Osteoblast (primary cell): ENCODE measurements at regions not wholly inside any gene's neighbourhood (a gene's known extent, or its start where the extent isn't known, plus 50 kb on each side); places are given as distances from the start of the nearest gene placed in this dataset.

Experiments used
- DNase-seq: peaks from one replicate; pipeline ENCODE4 v3.0.0; 2011; ENCODE audit warnings: low spot score, mixed read lengths; ENCODE audit not compliant: insufficient read length; ENCODE audit errors: missing footprints
- H2AFZ ChIP-seq: 2 replicates; pipeline ENCODE4 v1.6.0; 2011; ENCODE audit warnings: mild to moderate bottlenecking, low read length
- H3K27ac ChIP-seq: 2 replicates; pipeline ENCODE4 v1.5.1; 2011; ENCODE audit warnings: mild to moderate bottlenecking, low read depth, low read length, moderate library complexity
- H3K27me3 ChIP-seq: 2 replicates; pipeline ENCODE4 v1.6.0; 2012; ENCODE audit warnings: mild to moderate bottlenecking, control low read depth, inconsistent platforms, low read length, moderate library complexity; ENCODE audit not compliant: insufficient read depth
- H3K36me3 ChIP-seq: 2 replicates; pipeline ENCODE4 v1.5.1; 2011; ENCODE audit warnings: mild to moderate bottlenecking, low read length, control low read depth, moderate library complexity; ENCODE audit not compliant: insufficient read depth
- H3K4me1 ChIP-seq: 2 replicates; pipeline ENCODE4 v1.5.1; 2011; ENCODE audit warnings: mild to moderate bottlenecking, low read length, control low read depth, moderate library complexity; ENCODE audit not compliant: insufficient read depth
- H3K4me2 ChIP-seq: 2 replicates; pipeline ENCODE4 v1.6.0; 2011; ENCODE audit warnings: mild to moderate bottlenecking, low read length; ENCODE audit not compliant: insufficient read depth
- H3K4me3 ChIP-seq: fragments of 200-600 bp; sonication (generic); 3 replicates; pipeline ENCODE4 v1.5.1; 2012; ENCODE audit warnings: mild to moderate bottlenecking, low read length, inconsistent platforms; ENCODE audit not compliant: insufficient read depth
- H3K79me2 ChIP-seq: 2 replicates; pipeline ENCODE4 v1.6.0; 2012; ENCODE audit warnings: mild to moderate bottlenecking, low read length, control low read depth, inconsistent platforms; ENCODE audit not compliant: insufficient read depth
- H3K9me3 ChIP-seq: 2 replicates; pipeline ENCODE4 v1.5.1; 2011; ENCODE audit warnings: low read depth, low read length, control low read depth
- H4K20me1 ChIP-seq: 2 replicates; pipeline ENCODE4 v1.6.0; 2012; ENCODE audit warnings: mild to moderate bottlenecking, low read length, control low read depth; ENCODE audit not compliant: insufficient read depth
- CTCF ChIP-seq: IDR thresholded peaks from 2 replicates; pipeline ENCODE4 v1.5.1; 2011; ENCODE audit warnings: mild to moderate bottlenecking, low read depth, low read length, moderate library complexity; ENCODE audit errors: extremely low read depth

- Histone ChIP-seq H4K20me1 (no peaks in the 10 kb centered on the region), H3K4me2 (no peak overlapping the region)
Measured at GRCh38 chr13:72195044-72195704, 328.2 kb upstream of the DACH1 start.

GRCh38 chr13:72194523-72194922 lies 327.5 kb upstream of the DACH1 start:
- H3K4me1 ChIP-seq, result no peaks in the 10 kb centered on the region
- no peaks in the 10 kb centered on the region for H3K79me2 ChIP-seq
- H3K4me3 ChIP-seq, result no peak overlapping the region
- H3K36me3 ChIP-seq, result no peaks in the 10 kb centered on the region
- no peaks in the 10 kb centered on the region for H3K9me3 ChIP-seq
- no peaks in the 10 kb centered on the region for H3K27me3 ChIP-seq
- no peak overlapping the region for H3K27ac ChIP-seq
- no peaks in the 10 kb centered on the region for H4K20me1 ChIP-seq
- no peak overlapping the region for H3K4me2 ChIP-seq
- no peak overlapping the region for H2AFZ ChIP-seq
- no peak for DNase-seq
- no peak for TF ChIP-seq CTCF

More at GRCh38 chr13:72195044-72195704, 328.2 kb upstream of the DACH1 start:
- no peak overlapping the region for H2AFZ ChIP-seq
- H3K79me2 ChIP-seq, result no peaks in the 10 kb centered on the region
- TF ChIP-seq CTCF, result no peak
- no peaks in the 10 kb centered on the region for H3K27me3 ChIP-seq
- no peak for DNase-seq
- H3K4me1 ChIP-seq, result no peaks in the 10 kb centered on the region
- H3K36me3 ChIP-seq, result no peaks in the 10 kb centered on the region
- H3K9me3 ChIP-seq, result no peaks in the 10 kb centered on the region
- no peak overlapping the region for H3K4me3 ChIP-seq
- no peak overlapping the region for H3K27ac ChIP-seq

GRCh38 chr13:72186730-72187422 lies 319.9 kb upstream of the DACH1 start:
- TF ChIP-seq CTCF, result no peak
- Histone ChIP-seq H3K36me3 (no peaks in the 10 kb centered on the region), H3K79me2 (no peaks in the 10 kb centered on the region), H3K27ac (no peak overlapping the region), H3K4me2 (no peak overlapping the region), H3K4me1 (no peaks in the 10 kb centered on the region), H3K27me3 (no peaks in the 10 kb centered on the region), H2AFZ (no peak overlapping the region), H3K4me3 (no peak overlapping the region), H4K20me1 (no peaks in the 10 kb centered on the region), H3K9me3 (no peaks in the 10 kb centered on the region)
- DNase-seq, result no peak

DNA sequence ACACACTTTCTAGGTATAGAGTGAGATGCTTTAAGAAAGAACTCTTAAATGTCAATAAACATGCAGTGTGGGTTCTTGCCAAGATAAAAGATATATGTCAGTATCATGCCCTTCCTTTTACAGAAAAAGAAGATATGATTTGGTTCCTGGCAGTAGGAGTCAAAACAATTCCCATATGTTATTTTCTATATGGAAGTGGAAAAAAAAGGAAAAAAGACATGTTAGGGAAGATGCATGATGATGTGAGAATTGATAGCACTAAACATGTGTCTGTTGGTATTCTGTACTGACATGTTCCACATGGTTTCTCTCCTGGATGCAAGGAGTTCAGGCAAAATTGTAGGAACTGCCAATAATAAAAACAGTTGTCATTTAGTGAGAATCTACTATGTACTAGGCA lies 318.8 kb upstream of the DACH1 start:
- Histone ChIP-seq H3K27me3 (no peaks in the 10 kb centered on the region), H3K4me3 (no peak overlapping the region), H3K4me2 (no peak overlapping the region), H3K36me3 (no peaks in the 10 kb centered on the region), H3K27ac (no peak overlapping the region), H3K79me2 (no peaks in the 10 kb centered on the region), H2AFZ (no peak overlapping the region), H3K9me3 (no peaks in the 10 kb centered on the region), H4K20me1 (no peaks in the 10 kb centered on the region), H3K4me1 (no peaks in the 10 kb centered on the region)
- DNase-seq, result no peak
- TF ChIP-seq CTCF, result no peak
